GM12875 (cell line): ENCODE measurements at regions not wholly inside any gene's neighbourhood (a gene's known extent, or its start where the extent isn't known, plus 50 kb on each side); places are given as distances from the start of the nearest gene placed in this dataset.

ENCODE experiments used
- H3K4me3 ChIP-seq: one replicate; pipeline ENCODE4 v1.5.1; 2011; ENCODE audit warnings: low read depth, low read length, control low read depth
- TF ChIP-seq, protein P1 (sequence below): IDR thresholded peaks from 2 replicates; pipeline ENCODE4 v1.5.1; 2011; ENCODE audit warnings: low read depth, mild to moderate bottlenecking, control low read depth, inconsistent platforms, low read length, moderate library complexity, borderline replicate concordance; ENCODE audit not compliant: insufficient read depth

DNA sequence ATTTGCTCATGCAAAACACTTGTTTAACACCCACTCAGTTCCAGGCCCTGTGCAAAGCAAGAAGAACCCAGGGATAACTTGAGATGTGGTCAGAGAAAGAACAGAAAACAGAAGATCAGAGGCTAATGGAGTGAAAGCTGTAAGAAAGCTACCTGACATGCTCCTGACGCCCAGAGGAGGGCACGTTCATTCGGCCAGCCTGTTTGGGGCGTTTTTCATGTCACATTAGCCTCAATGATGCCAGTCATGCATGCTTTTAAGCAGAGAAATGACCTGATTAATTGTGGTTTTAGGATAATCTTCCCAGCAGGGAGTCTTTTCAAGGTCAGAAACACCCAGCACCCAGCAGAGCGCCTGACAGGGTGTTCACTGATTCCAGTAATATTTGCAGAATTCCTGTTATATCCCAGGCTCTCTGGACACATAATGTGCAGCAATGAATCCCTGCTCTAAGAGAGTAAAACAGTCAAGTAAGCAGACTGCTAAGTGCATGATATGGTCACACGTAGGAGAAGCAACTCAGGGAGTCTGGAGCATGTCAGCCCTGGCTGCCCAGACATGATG is 320.0 kb downstream of the LRATD1 start:
- TF ChIP-seq, protein P1, sequence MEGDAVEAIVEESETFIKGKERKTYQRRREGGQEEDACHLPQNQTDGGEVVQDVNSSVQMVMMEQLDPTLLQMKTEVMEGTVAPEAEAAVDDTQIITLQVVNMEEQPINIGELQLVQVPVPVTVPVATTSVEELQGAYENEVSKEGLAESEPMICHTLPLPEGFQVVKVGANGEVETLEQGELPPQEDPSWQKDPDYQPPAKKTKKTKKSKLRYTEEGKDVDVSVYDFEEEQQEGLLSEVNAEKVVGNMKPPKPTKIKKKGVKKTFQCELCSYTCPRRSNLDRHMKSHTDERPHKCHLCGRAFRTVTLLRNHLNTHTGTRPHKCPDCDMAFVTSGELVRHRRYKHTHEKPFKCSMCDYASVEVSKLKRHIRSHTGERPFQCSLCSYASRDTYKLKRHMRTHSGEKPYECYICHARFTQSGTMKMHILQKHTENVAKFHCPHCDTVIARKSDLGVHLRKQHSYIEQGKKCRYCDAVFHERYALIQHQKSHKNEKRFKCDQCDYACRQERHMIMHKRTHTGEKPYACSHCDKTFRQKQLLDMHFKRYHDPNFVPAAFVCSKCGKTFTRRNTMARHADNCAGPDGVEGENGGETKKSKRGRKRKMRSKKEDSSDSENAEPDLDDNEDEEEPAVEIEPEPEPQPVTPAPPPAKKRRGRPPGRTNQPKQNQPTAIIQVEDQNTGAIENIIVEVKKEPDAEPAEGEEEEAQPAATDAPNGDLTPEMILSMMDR, result no peak
- no peak overlapping the region for H3K4me3 ChIP-seq

DNA sequence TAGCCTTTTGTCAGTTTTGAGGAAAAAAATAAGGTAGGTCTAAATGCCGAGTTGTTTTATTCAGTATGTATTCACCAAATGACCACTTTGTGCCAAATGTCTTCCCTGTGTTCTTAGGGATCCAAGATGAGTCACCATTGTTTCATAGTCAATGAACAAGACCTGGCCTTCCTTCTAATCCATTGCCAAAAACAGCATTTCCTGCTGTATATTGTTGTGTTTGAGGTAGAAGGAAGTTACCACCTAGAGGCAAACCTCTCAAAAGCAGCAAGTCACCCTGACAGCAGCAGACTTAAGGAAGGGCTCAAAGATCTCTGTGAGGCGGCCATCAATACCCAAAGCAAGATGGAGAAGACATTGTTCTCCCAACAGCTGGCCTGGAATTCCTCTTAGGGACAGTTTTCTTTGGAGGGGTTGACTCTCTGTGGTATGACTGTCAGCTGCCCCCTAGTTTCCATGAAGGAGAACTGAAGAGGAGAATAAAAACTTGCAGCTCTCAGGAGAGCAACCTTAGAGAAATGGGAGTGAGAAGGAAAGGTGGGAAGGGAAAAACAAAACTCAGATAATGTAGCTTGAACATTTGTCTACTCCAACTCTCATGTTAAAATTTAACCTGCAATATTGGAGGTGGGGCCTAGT is 328.3 kb downstream of the LRATD1 start:
- TF ChIP-seq, protein P1, result no peak
- no peak overlapping the region for H3K4me3 ChIP-seq

DNA sequence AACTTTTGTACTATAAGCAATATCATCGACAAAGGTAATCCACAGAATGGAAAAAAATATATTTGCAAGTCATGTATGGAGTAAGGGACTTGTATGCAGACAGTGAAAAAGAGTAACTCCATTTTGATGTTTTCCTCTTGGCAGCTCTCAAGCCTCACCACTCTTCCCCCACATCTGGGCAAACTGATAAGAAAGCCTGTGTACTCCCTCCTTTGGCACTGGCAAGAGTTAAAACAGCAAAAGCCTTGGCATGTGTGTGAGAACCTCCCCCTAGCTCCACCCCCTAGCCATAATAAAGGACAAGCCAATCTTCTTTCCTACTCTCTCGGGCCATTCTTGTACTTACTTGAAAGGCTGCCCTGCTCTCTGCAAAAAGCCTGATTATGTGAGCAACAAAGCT is 335.2 kb downstream of the LRATD1 start:
- TF ChIP-seq, protein P1, result no peak
- no peak overlapping the region for H3K4me3 ChIP-seq

DNA sequence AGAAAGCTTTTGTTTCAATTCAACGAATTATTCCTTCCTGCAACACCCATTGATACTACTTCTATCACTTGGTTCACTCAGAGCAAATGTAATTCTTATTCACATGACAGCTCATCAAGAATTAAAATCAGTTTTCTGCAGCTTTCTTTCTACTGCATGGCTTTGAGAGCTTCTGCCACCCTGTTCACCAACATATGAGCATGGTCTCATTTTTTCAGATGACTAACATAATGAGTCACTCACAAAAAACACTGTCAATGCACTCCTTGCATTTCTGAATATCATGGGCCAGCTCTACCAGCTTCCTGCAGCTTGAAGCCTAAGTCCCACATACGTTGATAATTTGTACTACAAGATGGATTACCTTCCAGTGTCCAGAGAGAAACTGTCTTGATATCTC is 342.9 kb downstream of the LRATD1 start:
- TF ChIP-seq, protein P1, result no peak
- H3K4me3 ChIP-seq, result no peak overlapping the region

DNA sequence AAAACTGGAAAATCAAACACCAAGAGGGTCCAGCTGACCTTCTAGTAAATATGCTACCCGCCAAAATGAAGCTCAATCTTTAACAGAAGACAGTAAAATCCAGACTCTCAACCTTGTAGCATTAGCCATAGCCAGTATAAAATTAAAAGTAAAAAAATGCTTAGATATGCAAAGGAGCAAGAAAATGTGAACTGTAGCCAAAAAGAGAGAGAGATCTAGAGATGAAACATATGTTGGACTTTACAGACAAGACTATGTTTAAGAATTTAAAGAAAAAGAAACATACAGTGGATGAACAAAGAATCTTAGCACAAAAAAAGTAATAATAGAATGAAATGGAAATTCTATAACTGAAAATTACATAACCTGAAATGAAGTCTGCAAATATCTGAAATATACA is 344.5 kb downstream of the LRATD1 start:
- no peak overlapping the region for H3K4me3 ChIP-seq
- TF ChIP-seq, protein P1, result no peak

DNA sequence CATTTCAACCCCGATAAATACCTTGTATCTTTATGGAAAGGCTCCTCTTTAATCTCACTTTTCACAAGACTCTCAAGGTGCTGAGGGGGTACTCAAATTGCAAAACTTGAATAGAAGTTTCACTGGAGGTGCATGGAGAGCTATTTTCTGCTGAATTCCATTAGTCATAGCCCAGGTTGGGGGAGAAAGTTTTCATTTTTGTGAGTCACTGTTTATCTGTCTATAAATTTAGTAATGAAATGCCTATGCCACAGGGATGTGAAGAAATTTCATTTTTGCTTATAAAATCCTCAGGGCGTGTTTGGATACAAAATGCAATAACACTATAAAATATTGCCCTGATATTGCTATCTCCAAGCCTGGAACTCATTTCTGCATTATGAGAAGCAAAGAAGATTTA is 346.3 kb downstream of the LRATD1 start:
- no peak overlapping the region for H3K4me3 ChIP-seq
- TF ChIP-seq, protein P1, result no peak

DNA sequence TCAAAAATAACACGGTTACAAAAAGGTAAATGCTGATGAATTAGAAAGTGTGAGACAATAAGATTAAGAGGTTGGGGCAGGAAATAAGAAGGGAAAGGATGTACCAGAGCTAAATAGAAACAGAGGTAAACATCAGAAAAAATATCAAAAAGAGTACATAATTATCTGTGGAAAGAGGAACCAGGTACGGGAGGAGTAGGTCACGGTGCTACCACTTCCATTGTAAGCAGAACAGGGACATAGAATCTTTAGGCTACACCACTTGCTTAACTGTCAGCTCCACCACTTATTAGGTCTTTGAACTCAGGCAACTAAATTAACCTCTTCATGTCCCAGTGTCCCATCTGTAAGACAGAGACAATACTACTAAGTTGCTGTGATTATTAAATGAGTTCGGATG is 350.3 kb downstream of the LRATD1 start:
- no peak overlapping the region for H3K4me3 ChIP-seq
- TF ChIP-seq, protein P1, result no peak
